ENCODE measurements at regions not wholly inside any gene's neighbourhood (a gene's known extent, or its start where the extent isn't known, plus 50 kb on each side); places are given as distances from the start of the nearest gene placed in this dataset.

- no peak for DNase-seq (ENCODE audit: low read depth, low spot score)
Measured at GRCh38 chr7:12124028-12124427, 87.1 kb upstream of the TMEM106B start.

DNA sequence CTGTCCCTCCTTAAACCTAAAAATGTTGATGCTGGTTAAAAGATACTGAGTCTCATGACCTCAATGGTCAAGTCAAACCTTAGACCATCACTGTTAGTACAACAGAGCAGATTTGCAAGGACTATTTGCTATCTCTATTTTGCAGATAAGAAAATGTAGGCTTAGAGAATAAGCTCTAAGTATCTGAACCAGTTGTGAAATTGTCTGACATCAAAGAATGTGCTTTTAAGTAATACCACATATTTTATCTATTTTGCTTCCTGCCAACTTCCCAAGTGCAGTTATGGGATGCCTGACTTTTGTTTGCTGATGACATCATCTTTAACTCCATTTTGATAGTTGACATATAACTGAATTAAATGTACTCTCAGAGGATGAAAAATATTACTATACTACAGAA, 83.6 kb upstream of the TMEM106B start:
- DNase-seq (ENCODE audit: low read depth, low spot score): no peak

DNA sequence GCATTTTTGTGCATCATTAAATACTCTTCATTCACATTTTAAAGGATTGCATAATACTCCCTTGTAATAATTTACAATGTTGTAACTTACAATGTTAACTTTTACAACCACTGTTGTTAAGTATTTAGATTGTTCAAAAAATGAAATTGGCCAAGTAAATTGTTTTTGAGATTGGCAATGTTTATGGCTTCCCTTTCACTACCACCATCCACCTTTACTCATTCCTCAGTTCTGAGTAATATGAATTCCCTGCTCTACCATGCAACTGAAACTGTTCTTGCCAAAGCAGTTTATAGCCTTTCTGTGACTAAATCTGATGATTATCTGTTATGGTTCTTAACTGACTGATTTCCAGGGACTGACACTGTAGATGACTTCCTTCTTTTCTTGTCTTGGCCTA, 80.5 kb upstream of the TMEM106B start:
- DNase-seq (ENCODE audit: low read depth, low spot score): no peak

DNA sequence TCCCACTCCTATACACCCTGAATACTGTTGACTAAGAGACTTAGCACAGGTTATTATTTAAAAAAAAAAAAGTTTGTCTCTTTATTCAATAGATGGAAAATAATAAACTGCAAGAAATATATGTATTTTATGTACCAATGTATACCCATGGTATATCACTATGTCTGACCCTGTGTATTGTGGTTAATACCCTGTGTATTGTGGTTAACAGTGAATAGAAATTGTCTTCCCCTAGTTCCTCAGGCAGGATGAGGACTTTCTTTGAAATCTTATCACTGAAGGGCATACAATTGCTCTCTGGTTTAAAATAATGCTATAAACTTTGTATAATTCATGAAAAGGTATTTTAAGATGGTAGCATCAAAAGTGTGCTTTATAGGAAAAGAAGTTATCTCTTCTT, 80.0 kb upstream of the TMEM106B start:
- DNase-seq (ENCODE audit: low read depth, low spot score): no peak

DNA sequence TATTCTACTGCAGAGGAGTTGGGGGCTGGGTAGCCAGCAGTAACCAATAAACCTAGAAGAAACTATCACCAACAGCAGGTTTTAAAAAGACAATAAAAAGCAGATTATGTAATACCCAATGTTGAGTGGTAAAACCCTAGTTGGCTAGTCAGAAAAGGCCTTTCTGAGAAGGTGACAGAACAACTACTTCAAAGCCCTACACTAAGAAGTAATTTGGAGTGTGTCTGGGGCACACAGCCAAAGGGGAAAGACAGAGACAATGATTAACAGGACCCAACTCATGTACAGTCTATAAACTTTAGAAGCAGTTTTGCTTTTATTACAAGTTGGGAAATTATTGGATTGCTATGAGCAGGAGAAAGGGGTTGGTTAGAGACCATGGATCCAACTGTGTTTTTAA, 77.2 kb upstream of the TMEM106B start:
- no peak for DNase-seq (ENCODE audit: low read depth, low spot score)

DNA sequence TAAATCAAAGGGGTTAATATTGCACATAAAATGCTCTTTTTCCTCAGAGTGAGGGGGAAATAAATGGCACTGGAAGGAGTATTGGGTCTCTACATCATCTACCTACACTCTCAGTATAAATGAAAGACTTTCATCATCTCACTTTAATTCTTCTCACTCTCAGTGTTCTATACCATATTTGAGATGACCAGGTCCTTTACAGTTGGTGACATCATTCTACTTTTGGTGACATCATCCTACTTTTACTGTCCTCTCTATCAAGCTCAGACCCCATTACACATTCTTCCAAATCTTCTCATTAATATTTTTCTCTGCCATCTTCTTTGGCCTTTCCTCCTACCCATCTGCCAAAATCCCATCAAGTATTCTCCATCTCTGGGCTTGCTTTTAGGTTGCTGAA, 74.6 kb upstream of the TMEM106B start:
- no peak for DNase-seq (ENCODE audit: low read depth, low spot score)

DNA sequence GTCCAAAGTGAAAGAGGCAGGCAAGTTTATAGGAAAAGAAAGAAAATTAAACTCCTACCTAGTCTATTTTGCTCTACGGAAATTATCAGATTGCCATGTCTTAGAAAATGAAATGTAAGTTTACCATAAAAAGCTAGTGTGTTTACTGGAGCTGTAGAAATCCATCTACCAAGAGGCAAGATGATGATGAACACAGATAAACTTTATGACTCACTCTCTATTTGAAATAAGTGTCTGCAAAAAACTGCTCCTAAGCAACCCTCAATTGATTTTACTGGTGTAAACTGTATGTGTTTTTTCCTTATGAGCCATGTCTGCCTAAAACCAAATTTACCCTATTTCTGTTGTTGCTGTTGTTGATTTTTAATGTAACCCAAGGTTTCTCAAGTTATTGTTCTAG, 73.8 kb upstream of the TMEM106B start:
- DNase-seq (ENCODE audit: low read depth, low spot score): no peak

DNA sequence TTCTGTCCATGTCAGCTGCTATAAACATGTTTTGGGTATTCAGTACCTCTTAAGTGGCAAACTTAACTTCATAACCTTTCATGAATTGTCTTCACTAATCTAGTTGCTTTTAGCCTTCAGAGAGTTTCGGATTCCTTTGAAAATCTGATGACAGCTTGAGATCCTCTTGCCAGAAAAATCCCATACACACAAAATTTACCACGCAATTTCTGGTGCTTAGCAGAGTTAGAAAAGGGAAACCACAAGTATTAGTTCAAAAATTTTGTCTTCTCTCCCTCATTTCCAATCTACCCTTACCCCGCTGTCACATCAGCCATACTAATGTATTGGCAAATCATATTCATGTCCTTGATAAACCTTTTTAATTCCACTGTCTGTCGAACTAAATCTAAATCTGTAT, 72.7 kb upstream of the TMEM106B start:
- no peak for DNase-seq (ENCODE audit: low read depth, low spot score)

GRCh38 chr7:12139416-12139815, 71.7 kb upstream of the TMEM106B start:
- no peak for DNase-seq (ENCODE audit: low read depth, low spot score)

DNA sequence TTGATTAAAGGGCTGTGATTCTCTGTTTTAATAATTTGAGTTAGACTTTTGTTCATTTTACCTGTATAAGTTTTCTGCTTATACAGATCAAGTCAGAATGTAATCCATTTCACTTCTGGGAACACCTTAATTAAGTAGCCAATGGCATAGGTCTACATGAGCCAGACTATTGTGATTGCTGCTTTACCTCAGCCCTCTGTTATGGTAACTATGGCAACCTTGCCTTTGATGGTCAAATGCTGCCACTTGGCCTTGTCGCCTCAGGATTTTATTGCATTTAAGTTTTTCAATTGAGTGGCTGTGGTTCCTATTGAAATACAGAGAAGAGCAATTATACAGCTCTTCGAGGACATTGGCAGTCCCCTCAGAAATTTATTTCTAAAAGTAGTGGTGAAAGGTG, 64.3 kb upstream of the TMEM106B start:
- peak; percentile 5 for DNase-seq (ENCODE audit: low read depth, low spot score)

DNA sequence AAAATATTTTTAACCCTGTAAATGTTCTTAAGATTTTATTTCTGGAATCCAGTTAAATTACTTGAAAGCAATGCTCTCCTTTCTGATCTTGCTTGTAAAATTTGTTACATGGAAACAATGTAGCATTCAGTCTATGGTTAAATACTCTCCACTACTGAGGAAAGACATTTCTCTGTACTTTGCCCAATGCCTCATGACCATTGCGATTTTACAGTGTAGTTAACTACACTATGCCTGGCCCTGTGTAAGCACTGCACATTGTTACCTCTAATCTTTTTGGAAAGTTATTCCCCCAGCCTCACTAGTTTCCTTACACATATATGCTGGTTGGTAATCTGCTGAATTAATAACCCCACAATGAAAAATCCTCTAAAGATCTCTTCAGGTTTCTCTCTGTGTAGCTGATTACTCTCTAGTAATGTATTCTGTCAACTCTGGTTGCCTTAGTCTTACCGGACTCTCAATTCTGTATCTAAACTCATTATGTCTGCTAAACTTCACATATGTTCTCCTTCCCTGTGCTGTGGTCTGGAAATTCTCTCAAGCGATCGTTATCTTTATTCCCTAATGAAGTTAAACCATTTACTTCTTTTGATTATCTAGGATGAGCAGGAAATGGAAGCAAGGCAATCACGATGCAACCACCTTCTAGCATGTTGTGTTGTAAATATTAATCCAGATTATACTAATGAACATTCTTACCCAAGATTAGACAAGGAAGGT, 58.7 kb upstream of the TMEM106B start:
- DNase-seq (ENCODE audit: low read depth, low spot score): no peak

DNA sequence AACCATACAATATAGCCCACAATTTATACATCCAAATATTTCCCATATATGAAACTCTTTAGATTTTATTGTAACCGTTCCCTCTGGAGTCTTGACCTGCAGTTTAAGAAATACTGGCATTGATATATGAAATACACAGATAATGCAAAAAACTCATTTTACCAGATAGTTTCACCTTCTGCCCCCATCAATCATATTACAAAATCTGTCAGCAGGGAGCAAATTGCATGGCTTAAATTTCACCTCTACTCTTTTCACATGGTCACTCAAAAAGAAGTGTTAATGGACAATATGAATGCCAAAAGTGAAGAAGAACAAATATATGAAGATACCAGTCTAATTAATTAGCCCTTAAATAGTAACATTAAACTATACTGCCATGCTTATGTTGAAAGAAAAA, 57.0 kb upstream of the TMEM106B start:
- no peak for DNase-seq (ENCODE audit: low read depth, low spot score)

GRCh38 chr7:12157517-12157916, 53.6 kb upstream of the TMEM106B start:
- DNase-seq (ENCODE audit: low read depth, low spot score): no peak

DNA sequence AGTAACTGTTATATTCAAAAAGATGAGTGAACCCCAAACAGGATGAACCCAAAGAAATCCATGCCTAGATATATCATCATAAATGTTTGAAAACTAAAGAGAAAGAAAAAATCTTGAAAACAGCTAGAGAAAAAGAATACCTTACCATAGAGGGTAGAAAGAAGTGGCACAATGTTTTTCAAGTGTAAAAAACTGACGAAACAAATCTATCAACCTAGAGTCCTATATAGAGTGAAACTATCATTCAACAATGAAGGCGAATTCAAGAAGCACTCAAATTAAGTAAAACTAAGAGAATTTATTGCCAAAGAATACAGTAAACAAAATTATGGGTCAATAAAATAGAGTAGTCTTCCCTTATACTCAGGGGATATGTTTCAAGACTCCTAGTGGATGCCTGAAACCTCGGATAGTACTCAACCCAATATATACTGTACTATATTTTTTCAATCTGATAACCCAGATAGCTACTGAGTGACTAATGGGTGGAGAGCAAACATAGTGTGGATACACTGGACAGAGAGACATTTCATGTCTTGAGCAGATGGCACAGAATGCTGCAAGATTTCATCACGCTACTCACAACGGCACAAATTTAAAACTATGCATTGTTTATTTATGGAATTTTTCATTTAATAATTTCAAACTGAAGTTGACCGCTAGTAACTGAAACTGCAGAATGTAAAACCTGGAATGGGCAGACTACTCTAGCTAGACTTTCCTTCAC, 52.6 kb upstream of the TMEM106B start:
- DNase-seq (ENCODE audit: low read depth, low spot score): no peak

GRCh38 chr7:12161146-12161545, 49.9 kb upstream of the TMEM106B start:
- DNase-seq (ENCODE audit: low read depth, low spot score): no peak

Data from iPS DF 19.7 (cell line).